Panc1 (cell line): ENCODE measurements at regions not wholly inside any gene's neighbourhood (a gene's known extent, or its start where the extent isn't known, plus 50 kb on each side); places are given as distances from the start of the nearest gene placed in this dataset.

Experiments
- ATAC-seq: fragments of 200-7000 bp; cut with Tn5 transposase; 2 replicates; pipeline ENCODE4 v1.9.1; 2020; ENCODE audit warnings: mild to moderate bottlenecking, moderate library complexity
- BruUV-seq: library from RNA; stranded (reverse); fragments of 400-500 nt; replicated peaks from 2 replicates; lab custom pipeline; 2021; lab: Mats Ljungman, UMichigan
- CTCF ChIA-PET: fragments of 300-600 bp; sonication (Branson Sonifier 250); formaldehyde crosslinking; loops from one replicate; lab custom pipeline; 2022; ENCODE audit warnings: antibody characterized with exemption; lab: Charles Lee
- POLR2A ChIA-PET: fragments of 300-600 bp; sonication (Branson Sonifier 250); formaldehyde crosslinking; loops from one replicate; lab custom pipeline; 2022; ENCODE audit warnings: antibody characterized with exemption; lab: Charles Lee
- DNase-seq: peaks from one replicate; pipeline ENCODE4 v3.0.0-alpha.2; 2010; ENCODE audit warnings: low read depth, low spot score
- H3K27ac ChIP-seq: 2 replicates; pipeline ENCODE4 v1.5.1; 2011; ENCODE audit warnings: mild to moderate bottlenecking, low read length, inconsistent platforms
- H3K27me3 ChIP-seq: fragments of 200-500 bp; sonication (Bioruptor generic); 2 replicates; pipeline ENCODE4 v1.6.0; 2014; ENCODE audit warnings: low read length, inconsistent platforms; ENCODE audit not compliant: control insufficient read depth, insufficient read depth
- H3K36me3 ChIP-seq: fragments of 200-500 bp; sonication (Bioruptor generic); 2 replicates; pipeline ENCODE4 v1.5.1; 2014; ENCODE audit warnings: inconsistent platforms, mild to moderate bottlenecking, low read length, moderate library complexity; ENCODE audit not compliant: control insufficient read depth, insufficient read depth
- H3K4me1 ChIP-seq: 2 replicates; pipeline ENCODE4 v1.5.1; 2011; ENCODE audit warnings: inconsistent platforms, mild to moderate bottlenecking, low read length, moderate library complexity; ENCODE audit not compliant: control insufficient read depth, insufficient read depth
- H3K4me3 ChIP-seq, 2 experiments: 2 replicates each; pipeline ENCODE4 v1.5.1; 2011 to 2012; ENCODE audit warnings: low read depth in 2 of 2, low read length in 2 of 2, mild to moderate bottlenecking in 2 of 2, inconsistent platforms in 1 of 2, moderate library complexity in 1 of 2
- H3K9me3 ChIP-seq: fragments of 200-500 bp; sonication (Bioruptor generic); 2 replicates; pipeline ENCODE4 v1.5.1; 2014; ENCODE audit warnings: low read depth, mild to moderate bottlenecking, inconsistent platforms, low read length, moderate library complexity; ENCODE audit not compliant: control insufficient read depth, insufficient read depth
- POLR2AphosphoS5 ChIP-seq: IDR thresholded peaks from 2 replicates; pipeline ENCODE4 v1.6.1; 2012; ENCODE audit warnings: mild to moderate bottlenecking, low read depth, low read length, moderate library complexity
- SIN3A ChIP-seq: IDR thresholded peaks from 2 replicates; pipeline ENCODE4 v1.6.1; 2012; ENCODE audit warnings: low read depth, mild to moderate bottlenecking, low read length, moderate library complexity, borderline replicate concordance; ENCODE audit not compliant: insufficient read depth
- TCF7L2 ChIP-seq: IDR thresholded peaks from 2 replicates; pipeline ENCODE4 v1.6.1; 2011; ENCODE audit warnings: mild to moderate bottlenecking, low read depth, low read length, inconsistent platforms
- in situ Hi-C: cut with HindIII; loops from 2 replicates; pipeline ENCODE4 v1.10.0; 2016; ENCODE audit warnings: low sequenced_read_pairs, low pct_unique_long_range_greater_than_20kb
- intact Hi-C: fragments of 100-400 bp; cut with micrococcal nuclease; formaldehyde crosslinking; loops from one replicate; pipeline ENCODE4 v1.10.0; 2022; ENCODE audit not compliant: unreplicated experiment
- TF ChIP-seq, protein P1 (sequence below): fragments of 450-650 bp; IDR thresholded peaks from 2 replicates; pipeline ENCODE4 v1.5.1; 2017; ENCODE audit warnings: mild to moderate bottlenecking
- TF ChIP-seq, protein P2 (sequence below), 2 experiments: IDR thresholded peaks; 2 replicates each; pipeline ENCODE4 v1.6.1; 2011 to 2012; ENCODE audit warnings: low read depth in 2 of 2, control low read depth in 1 of 2, low read length in 1 of 2, mild to moderate bottlenecking in 1 of 2, moderate library complexity in 1 of 2; ENCODE audit not compliant: insufficient read depth in 1 of 2

DNA sequence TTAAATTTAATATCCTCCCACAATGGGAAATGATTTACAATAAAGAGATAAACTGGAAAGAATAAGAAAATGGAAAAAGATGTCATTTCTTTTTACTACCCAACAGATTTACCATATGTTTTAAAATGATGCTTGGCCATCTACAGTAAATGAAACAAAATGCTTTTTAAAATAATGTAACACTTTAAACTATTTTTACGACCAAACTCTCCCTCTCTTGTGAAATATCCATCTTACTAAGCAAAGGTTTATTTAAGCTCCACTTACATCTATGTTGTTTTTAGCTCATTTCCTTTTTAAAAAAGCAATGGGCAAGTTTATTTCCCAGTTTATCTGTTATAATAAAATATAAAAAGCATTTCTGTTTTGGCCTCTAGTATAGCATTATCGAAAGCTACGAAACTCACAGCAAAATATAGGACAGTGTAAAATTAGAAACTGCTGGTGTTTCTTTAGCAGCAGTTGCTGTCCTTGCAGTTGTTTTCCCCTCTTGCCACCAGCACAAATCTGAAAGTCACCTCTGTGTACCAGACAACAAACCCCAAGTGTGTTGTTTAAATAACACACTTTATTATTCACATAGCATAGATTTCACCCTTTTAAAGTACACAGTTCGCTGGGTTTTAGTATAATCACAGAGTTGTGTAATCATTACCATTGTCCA is 195.1 kb downstream of the CDRT15L2 start:
- DNase-seq, result no peak
- Histone ChIP-seq H3K4me1 (no peaks in the 10 kb centered on the region), H3K27ac (no peak overlapping the region), H3K9me3 (no peaks in the 10 kb centered on the region), H3K36me3 (no peaks in the 10 kb centered on the region), H3K27me3 (no peaks in the 10 kb centered on the region), H3K4me3 (no peak overlapping the region)
- ATAC-seq, result no peak
- in situ Hi-C loops, result no loop called here
- BruUV-seq, result no TSS peak
- ChIA-PET POLR2A (no interaction called here), CTCF (no interaction called here)
- TF ChIP-seq, protein P1, sequence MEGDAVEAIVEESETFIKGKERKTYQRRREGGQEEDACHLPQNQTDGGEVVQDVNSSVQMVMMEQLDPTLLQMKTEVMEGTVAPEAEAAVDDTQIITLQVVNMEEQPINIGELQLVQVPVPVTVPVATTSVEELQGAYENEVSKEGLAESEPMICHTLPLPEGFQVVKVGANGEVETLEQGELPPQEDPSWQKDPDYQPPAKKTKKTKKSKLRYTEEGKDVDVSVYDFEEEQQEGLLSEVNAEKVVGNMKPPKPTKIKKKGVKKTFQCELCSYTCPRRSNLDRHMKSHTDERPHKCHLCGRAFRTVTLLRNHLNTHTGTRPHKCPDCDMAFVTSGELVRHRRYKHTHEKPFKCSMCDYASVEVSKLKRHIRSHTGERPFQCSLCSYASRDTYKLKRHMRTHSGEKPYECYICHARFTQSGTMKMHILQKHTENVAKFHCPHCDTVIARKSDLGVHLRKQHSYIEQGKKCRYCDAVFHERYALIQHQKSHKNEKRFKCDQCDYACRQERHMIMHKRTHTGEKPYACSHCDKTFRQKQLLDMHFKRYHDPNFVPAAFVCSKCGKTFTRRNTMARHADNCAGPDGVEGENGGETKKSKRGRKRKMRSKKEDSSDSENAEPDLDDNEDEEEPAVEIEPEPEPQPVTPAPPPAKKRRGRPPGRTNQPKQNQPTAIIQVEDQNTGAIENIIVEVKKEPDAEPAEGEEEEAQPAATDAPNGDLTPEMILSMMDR, result no peak
- TF ChIP-seq POLR2AphosphoS5, result no peak
- TF ChIP-seq, protein P2, sequence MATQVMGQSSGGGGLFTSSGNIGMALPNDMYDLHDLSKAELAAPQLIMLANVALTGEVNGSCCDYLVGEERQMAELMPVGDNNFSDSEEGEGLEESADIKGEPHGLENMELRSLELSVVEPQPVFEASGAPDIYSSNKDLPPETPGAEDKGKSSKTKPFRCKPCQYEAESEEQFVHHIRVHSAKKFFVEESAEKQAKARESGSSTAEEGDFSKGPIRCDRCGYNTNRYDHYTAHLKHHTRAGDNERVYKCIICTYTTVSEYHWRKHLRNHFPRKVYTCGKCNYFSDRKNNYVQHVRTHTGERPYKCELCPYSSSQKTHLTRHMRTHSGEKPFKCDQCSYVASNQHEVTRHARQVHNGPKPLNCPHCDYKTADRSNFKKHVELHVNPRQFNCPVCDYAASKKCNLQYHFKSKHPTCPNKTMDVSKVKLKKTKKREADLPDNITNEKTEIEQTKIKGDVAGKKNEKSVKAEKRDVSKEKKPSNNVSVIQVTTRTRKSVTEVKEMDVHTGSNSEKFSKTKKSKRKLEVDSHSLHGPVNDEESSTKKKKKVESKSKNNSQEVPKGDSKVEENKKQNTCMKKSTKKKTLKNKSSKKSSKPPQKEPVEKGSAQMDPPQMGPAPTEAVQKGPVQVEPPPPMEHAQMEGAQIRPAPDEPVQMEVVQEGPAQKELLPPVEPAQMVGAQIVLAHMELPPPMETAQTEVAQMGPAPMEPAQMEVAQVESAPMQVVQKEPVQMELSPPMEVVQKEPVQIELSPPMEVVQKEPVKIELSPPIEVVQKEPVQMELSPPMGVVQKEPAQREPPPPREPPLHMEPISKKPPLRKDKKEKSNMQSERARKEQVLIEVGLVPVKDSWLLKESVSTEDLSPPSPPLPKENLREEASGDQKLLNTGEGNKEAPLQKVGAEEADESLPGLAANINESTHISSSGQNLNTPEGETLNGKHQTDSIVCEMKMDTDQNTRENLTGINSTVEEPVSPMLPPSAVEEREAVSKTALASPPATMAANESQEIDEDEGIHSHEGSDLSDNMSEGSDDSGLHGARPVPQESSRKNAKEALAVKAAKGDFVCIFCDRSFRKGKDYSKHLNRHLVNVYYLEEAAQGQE (IDR thresholded peaks at IDR 0.05; ENCODE audit: insufficient read depth in 1 of 2, low read depth in 2 of 2, low read length in 1 of 2), result no peak
- no peak for TF ChIP-seq TCF7L2
- no peak for TF ChIP-seq SIN3A
- intact Hi-C loops, result no loop called here

DNA sequence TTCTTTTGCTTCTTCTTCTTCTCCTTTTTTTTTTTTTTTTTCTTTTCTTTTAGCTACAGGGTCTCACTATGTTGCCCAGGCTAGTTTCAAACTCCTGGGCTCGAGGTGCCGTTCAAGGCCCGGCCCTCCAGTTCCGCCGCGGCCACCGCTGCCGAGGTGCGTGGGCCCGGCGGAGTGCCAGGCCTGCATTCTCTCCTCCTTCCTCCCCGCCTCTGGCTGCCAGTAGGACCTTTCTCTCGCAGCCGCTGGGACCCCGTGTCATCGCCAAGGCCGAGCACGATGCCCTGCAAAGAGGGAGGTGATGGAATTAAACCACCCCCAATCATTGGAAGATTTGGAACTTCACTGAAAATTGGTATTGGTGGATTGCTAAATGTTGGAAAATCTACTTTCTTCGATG is 195.8 kb downstream of the CDRT15L2 start:
- no TSS peak for BruUV-seq
- no peak overlapping the region for H3K4me3 ChIP-seq

More for the DNA sequence above, 195.8 kb downstream of the CDRT15L2 start:
- intact Hi-C loops, result no loop called here
- ATAC-seq (no peak), DNase-seq (no peak)
- H3K36me3 ChIP-seq, result no peaks in the 10 kb centered on the region
- no peak overlapping the region for H3K27ac ChIP-seq
- no peaks in the 10 kb centered on the region for H3K9me3 ChIP-seq
- ChIA-PET CTCF (no interaction called here), POLR2A (interaction anchor here (0.6 kb wide), 1 partner anchor 15 kb away, joined by 3 read pairs; no protein-coding TSS in a partner anchor)
- in situ Hi-C loops, result no loop called here
- no peak for TF ChIP-seq POLR2AphosphoS5
- TF ChIP-seq, protein P1, result no peak
- no peak for TF ChIP-seq TCF7L2
- no peaks in the 10 kb centered on the region for H3K27me3 ChIP-seq
- no peaks in the 10 kb centered on the region for H3K4me1 ChIP-seq
